Stomach smooth muscle (tissue), 2 donors: ENCODE measurements at regions not wholly inside any gene's neighbourhood (a gene's known extent, or its start where the extent isn't known, plus 50 kb on each side); places are given as distances from the start of the nearest gene placed in this dataset.

ENCODE experiments used
- H3K27ac ChIP-seq: one replicate; pipeline ENCODE4 v1.7.0; 2013; ENCODE audit warnings: mild to moderate bottlenecking, low read length, inconsistent platforms
- H3K27me3 ChIP-seq, 2 donors: one replicate each; pipeline ENCODE4 v1.7.0; 2013; ENCODE audit warnings: low read length in 2 of 2; ENCODE audit not compliant: insufficient read depth in 2 of 2, control insufficient read depth in 1 of 2
- H3K36me3 ChIP-seq, 2 donors: one replicate each; pipeline ENCODE4 v1.7.0; 2013; ENCODE audit warnings: low read length in 2 of 2; ENCODE audit not compliant: control insufficient read depth in 2 of 2, insufficient read depth in 2 of 2
- H3K4me1 ChIP-seq: one replicate; pipeline ENCODE4 v1.7.0; 2013; ENCODE audit warnings: low read length; ENCODE audit not compliant: control insufficient read depth, insufficient read depth
- H3K4me3 ChIP-seq, 2 donors: one replicate each; pipeline ENCODE4 v1.7.0; 2013; ENCODE audit warnings: low read length in 2 of 2
- H3K9ac ChIP-seq, 2 donors: one replicate each; pipeline ENCODE4 v1.7.0; 2013; ENCODE audit warnings: low read length in 2 of 2, mild to moderate bottlenecking in 1 of 2
- H3K9me3 ChIP-seq, 2 donors: one replicate each; pipeline ENCODE4 v1.7.0; 2013; ENCODE audit warnings: low read length in 2 of 2; ENCODE audit not compliant: control insufficient read depth in 2 of 2
- donor health status: healthy.
- donor health status: Pancreatic carcinoma.

DNA sequence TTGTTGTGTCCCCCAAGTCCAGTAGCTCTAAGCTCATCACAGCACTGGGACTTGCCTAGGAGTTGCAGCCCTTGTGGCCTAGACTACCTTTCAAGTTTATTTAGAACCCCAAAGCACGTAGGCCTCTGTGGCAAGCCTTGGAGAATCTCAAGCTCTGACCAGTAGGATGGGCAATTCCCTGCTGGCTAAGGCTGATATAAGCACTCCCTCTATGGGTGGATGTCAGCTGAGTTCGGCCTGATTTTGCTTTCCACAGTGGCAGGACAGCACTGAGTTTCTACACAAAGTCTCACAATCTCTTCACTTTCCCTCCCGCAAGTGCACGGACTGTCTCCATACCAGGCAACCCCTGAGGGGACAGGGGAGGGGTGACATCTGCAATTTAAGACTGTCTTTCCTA lies 886.4 kb upstream of the LRRN3 start:
- Histone ChIP-seq H3K4me3 (no peak overlapping the region), H3K9me3 (no peaks in the 10 kb centered on the region)

DNA sequence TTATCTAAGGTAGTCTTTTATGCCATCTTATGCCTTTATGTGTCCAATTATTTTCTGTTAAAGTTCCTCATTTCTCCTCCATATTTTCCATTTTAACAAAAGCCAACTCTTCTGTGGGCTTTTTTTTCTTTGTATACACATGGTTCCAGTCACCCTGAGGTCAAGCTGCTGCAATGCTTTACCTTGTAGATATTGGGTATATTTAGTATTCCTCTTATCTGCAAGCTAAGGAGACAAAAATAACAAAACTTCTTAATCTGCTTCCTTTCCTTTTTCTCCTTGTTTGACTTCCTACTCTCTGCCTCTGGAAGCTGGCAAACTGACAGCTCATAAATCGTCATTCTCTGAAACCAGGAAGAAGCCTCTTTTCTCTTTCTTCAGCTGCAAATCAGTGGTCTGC lies 885.0 kb upstream of the LRRN3 start:
- Histone ChIP-seq H3K9me3 (no peaks in the 10 kb centered on the region), H3K36me3 (no peaks in the 10 kb centered on the region), H3K27ac (no peak overlapping the region)

More for the DNA sequence above, 886.4 kb upstream of the LRRN3 start:
- H3K27me3 ChIP-seq: no peaks in the 10 kb centered on the region
- no peak overlapping the region for H3K9ac ChIP-seq
- no peak overlapping the region for H3K27ac ChIP-seq
- H3K4me1 ChIP-seq: no peaks in the 10 kb centered on the region
- H3K36me3 ChIP-seq: no peaks in the 10 kb centered on the region

DNA sequence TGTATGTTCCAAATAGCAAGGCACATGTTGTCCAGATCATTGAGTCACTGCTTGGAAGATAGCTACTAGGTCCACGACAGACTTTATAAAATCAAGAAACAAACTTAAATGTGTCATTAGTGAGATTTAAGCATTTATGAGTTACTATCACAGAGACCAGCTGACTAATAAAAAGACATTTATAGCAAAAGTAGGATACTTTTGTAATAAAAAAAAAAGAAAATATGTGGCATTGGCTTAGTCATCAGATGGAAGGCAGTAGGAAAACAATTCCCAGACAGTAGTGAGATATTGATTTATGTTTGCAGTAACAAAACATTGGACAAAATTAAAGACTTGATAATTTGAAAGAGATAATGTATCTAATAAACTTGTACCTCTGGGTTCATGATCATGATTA lies 881.0 kb upstream of the LRRN3 start:
- Histone ChIP-seq H3K27me3 (no peaks in the 10 kb centered on the region), H3K9ac (no peak overlapping the region), H3K9me3 (no peaks in the 10 kb centered on the region), H3K36me3 (no peaks in the 10 kb centered on the region), H3K4me3 (no peak overlapping the region), H3K4me1 (no peaks in the 10 kb centered on the region), H3K27ac (no peak overlapping the region)

More for the DNA sequence above, 885.0 kb upstream of the LRRN3 start:
- Histone ChIP-seq H3K9ac (no peak overlapping the region), H3K4me1 (no peaks in the 10 kb centered on the region), H3K27me3 (no peaks in the 10 kb centered on the region), H3K4me3 (no peak overlapping the region)

DNA sequence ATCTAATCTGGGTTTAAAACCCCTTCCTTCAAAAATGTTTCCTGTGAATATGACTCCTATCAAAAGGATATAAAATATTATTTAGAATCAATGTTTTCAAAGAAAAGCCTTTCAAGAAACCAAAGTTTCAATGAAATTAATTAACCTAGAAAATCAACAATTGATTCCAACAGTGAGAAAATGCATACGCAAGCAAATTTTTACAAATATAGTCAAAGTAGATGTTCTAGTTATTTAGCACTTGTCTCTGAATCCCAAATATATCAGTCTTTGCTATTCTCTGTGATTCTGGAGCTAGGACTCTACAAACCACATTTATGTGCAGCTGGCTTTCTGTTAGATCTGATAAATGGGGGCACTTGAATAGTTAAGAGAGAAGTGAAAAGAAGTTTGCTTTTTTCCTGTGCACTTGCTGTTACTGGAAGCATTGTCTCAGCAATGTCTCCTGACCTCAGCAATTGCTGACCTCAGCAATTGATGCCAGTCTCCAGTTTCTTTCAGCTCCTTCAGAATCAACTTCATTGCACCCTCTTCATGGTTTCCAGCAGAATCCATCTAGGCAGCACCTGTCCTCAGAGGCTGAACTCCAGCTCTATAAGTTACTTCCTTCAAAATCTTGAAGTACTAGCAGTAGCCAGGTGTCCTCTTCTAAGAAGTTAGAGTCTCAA lies 879.9 kb upstream of the LRRN3 start:
- no peaks in the 10 kb centered on the region for H3K27me3 ChIP-seq
- no peak overlapping the region for H3K27ac ChIP-seq
- no peak overlapping the region for H3K9ac ChIP-seq
- H3K4me1 ChIP-seq: no peaks in the 10 kb centered on the region
- no peaks in the 10 kb centered on the region for H3K9me3 ChIP-seq
- no peak overlapping the region for H3K4me3 ChIP-seq
- H3K36me3 ChIP-seq: no peaks in the 10 kb centered on the region

DNA sequence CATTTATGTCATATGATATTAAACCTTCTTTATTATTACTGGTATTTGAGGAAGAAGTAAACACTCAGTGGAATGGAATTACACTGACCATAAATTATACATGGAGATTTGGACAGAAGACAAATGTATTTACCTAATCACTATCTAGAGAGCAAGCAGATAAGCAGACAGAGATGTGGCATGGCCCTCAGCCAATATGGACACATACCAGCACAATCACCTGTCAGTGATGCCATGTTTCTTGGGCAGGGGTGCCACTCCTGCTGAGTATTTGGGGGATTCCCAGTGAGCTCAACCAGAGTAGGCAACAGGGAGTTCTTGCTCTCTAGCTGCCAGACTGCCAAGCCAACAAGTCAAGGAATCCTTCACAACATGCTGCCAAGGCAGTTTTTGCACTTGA lies 866.3 kb upstream of the LRRN3 start:
- no peak overlapping the region for H3K9ac ChIP-seq

DNA sequence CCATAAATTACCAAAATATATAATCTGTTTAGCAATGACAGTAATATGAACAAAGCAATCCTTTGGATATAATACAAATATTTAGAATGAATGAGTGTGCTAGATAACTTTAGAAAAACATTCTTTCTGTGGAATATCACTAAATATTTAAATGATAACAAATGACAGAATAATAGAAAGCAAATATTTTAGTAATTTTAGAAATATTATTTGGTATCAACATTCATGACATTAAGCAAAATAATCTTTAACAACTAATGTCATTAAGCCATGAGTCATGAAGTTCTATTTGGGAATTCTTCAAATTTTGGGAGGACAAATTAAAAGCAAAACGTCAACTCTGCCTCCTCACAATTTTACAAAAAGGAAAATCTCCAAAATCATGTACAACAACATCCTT lies 844.8 kb upstream of the LRRN3 start:
- Histone ChIP-seq H3K27ac (no peak overlapping the region), H3K4me3 (no peak overlapping the region), H3K9ac (no peak overlapping the region), H3K27me3 (no peaks in the 10 kb centered on the region), H3K36me3 (no peaks in the 10 kb centered on the region), H3K9me3 (no peaks in the 10 kb centered on the region), H3K4me1 (no peaks in the 10 kb centered on the region)

More for the DNA sequence above, 866.3 kb upstream of the LRRN3 start:
- no peak overlapping the region for H3K27ac ChIP-seq
- no peaks in the 10 kb centered on the region for H3K36me3 ChIP-seq
- H3K9me3 ChIP-seq: no peaks in the 10 kb centered on the region
- no peaks in the 10 kb centered on the region for H3K4me1 ChIP-seq
- H3K4me3 ChIP-seq: no peak overlapping the region
- no peaks in the 10 kb centered on the region for H3K27me3 ChIP-seq

DNA sequence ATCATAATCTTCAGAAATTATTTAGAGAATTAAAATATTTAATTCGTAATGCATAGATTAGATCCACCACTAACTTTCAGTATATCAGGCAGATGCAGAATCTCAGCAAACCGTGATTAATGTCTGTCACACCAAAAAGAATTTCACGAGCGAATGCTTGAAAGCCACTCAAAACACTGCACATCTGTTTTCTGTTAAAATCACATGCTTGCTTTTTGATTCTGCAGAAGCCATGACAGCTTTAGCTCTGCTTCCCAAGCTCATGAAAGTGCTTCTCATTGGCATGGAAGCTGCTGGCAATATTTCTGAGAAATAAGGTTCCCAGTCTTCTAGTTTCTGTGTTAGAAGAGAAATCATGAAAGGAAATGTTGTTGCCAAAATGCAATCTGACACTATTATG lies 837.8 kb upstream of the LRRN3 start:
- no peak overlapping the region for H3K27ac ChIP-seq
- no peak overlapping the region for H3K4me3 ChIP-seq
- H3K9ac ChIP-seq: no peak overlapping the region
- no peaks in the 10 kb centered on the region for H3K9me3 ChIP-seq
- no peaks in the 10 kb centered on the region for H3K27me3 ChIP-seq
- H3K4me1 ChIP-seq: no peaks in the 10 kb centered on the region
- H3K36me3 ChIP-seq: no peaks in the 10 kb centered on the region

DNA sequence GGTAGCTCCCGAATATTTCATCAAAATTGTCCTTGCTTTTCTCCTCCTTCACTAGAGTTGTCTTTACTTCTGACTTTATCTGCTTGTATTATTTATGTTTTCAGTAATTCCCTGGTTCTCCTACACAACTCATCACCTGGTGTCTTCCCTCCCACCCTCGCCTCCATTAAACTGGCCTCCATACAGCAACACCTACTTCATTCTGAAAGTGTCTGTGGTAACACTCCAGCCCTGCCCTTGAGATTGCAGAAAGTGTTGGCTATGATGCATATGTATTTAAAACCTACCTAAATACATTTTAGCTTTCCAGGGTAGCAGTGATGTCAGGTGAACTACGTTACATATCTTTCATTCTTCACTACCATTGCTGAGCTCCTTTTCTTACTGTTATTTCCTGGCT lies 833.3 kb upstream of the LRRN3 start:
- Histone ChIP-seq H3K9ac (no peak overlapping the region), H3K4me1 (no peaks in the 10 kb centered on the region), H3K36me3 (no peaks in the 10 kb centered on the region), H3K4me3 (no peak overlapping the region), H3K9me3 (no peaks in the 10 kb centered on the region), H3K27ac (no peak overlapping the region), H3K27me3 (no peaks in the 10 kb centered on the region)

DNA sequence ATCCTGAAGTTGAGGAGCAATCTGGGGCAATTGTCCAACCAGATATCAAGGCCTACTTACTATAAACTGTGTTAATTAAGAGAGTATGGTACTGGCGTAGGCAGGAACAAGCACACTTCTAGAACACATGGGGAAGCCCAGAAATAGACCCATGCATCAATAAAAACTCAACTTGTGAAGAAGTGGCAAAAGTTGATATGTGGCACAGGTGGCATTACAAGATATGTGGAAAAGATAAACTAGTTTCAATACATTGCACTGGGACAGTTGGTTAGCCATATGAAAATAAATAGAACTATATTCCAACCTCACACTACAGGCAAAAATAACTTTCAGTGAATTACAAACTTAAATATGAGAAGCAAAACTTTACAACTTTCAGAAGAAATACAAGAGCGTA lies 828.7 kb upstream of the LRRN3 start:
- no peak overlapping the region for H3K27ac ChIP-seq
- no peaks in the 10 kb centered on the region for H3K4me1 ChIP-seq
- no peak overlapping the region for H3K9ac ChIP-seq
- H3K9me3 ChIP-seq: no peaks in the 10 kb centered on the region
- H3K36me3 ChIP-seq: no peaks in the 10 kb centered on the region
- H3K4me3 ChIP-seq: no peak overlapping the region
- no peaks in the 10 kb centered on the region for H3K27me3 ChIP-seq

DNA sequence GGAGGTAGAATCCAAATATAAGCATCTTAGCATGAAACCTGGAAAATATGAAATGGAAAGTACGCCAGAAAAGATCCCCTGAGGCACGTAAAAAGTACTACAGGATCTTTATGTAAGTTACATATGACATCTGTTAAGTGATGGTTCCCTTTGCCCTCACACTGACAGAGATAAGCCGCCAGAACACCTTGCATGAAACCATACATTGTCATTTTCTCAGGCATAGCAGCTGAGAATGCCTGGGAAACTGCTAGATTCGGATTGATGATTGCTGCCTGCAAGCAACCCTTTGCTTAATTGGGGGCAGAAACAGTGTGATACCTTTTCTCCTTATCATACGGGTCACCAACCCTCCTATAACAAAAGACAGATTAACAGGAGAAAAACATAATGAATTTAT lies 826.6 kb upstream of the LRRN3 start:
- no peak overlapping the region for H3K27ac ChIP-seq
- H3K4me3 ChIP-seq: no peak overlapping the region
- H3K36me3 ChIP-seq: no peaks in the 10 kb centered on the region
- H3K4me1 ChIP-seq: no peaks in the 10 kb centered on the region
- no peaks in the 10 kb centered on the region for H3K9me3 ChIP-seq
- H3K27me3 ChIP-seq: no peaks in the 10 kb centered on the region
- H3K9ac ChIP-seq: no peak overlapping the region

DNA sequence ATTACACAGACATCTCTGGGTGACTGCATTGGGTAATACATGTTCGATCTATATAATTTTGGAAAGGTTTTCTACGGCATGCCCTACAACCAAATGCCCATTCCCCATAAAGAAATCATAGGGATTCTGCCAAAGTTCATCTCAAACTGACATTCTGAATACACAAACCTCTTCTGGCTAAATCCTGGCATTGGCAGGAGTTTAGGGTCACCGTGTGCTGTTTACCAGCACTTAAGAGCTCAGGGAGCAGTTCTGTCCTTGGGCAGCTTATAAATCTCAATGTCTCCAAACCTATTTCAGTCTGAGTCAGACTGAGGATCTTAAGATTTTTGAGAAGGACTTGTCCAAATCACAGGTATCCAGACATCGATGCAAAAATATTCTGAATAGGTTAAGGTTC lies 809.6 kb upstream of the LRRN3 start:
- Histone ChIP-seq H3K27me3 (no peaks in the 10 kb centered on the region), H3K4me1 (no peaks in the 10 kb centered on the region), H3K36me3 (no peaks in the 10 kb centered on the region), H3K9me3 (no peaks in the 10 kb centered on the region), H3K4me3 (peak overlapping the region in 1 of 2 donors; percentile 19), H3K27ac (no peak overlapping the region), H3K9ac (no peak overlapping the region)
